Gastrocnemius medialis (tissue), 4 donors: ENCODE measurements at regions not wholly inside any gene's neighbourhood (a gene's known extent, or its start where the extent isn't known, plus 50 kb on each side); places are given as distances from the start of the nearest gene placed in this dataset.

Source experiments
- ATAC-seq, 2 donors: fragments of 150-250 bp; one replicate each; pipeline ENCODE4 v1.9.1; 2016
- DNase-seq, 2 donors: peaks; one replicate each; pipeline ENCODE4 v3.0.0-alpha.2; 2019
- H3K27ac ChIP-seq, 4 donors: fragments of 200-600 bp; sonication (generic); 1 replicate in 1 of 4; 2 replicates in 3 of 4; pipeline ENCODE4 v1.5.1; 2016 to 2018; ENCODE audit warnings: mild to moderate bottlenecking in 2 of 4, moderate library complexity in 1 of 4
- H3K27me3 ChIP-seq, 3 donors: fragments of 200-600 bp; sonication (generic) in 2 of 3; 1 replicate in 1 of 3; 2 replicates in 2 of 3; pipeline versions ENCODE4 v1.5.1 to v1.6.0; 2016 to 2019; ENCODE audit warnings: mild to moderate bottlenecking in 1 of 3, moderate library complexity in 1 of 3
- H3K36me3 ChIP-seq, 2 donors: fragments of 200-600 bp; sonication (generic) in 1 of 2; one replicate each; pipeline ENCODE4 v1.5.1; 2017 to 2018
- H3K4me1 ChIP-seq, 2 donors: fragments of 200-600 bp; sonication (generic) in 1 of 2; one replicate each; pipeline ENCODE4 v1.5.1; 2016 to 2017; ENCODE audit warnings: mild to moderate bottlenecking in 2 of 2
- H3K4me3 ChIP-seq, 4 donors: fragments of 200-600 bp; sonication (generic) in 3 of 4; 1 replicate in 1 of 4; 2 replicates in 3 of 4; pipeline ENCODE4 v1.5.1; 2016 to 2019; ENCODE audit warnings: mild to moderate bottlenecking in 2 of 4
- H3K9me3 ChIP-seq, 3 donors: fragments of 200-600 bp; sonication (generic) in 2 of 3; 1 replicate in 1 of 3; 2 replicates in 2 of 3; pipeline ENCODE4 v1.5.1; 2016 to 2019
- CTCF ChIP-seq, 5 experiments: fragments of 450-650 bp in 3 of 5; fragments of 200-600 bp in 2 of 5; sonication (generic) in 2 of 5; IDR thresholded peaks in 4 of 5; conservative IDR thresholded peaks in 1 of 5; 1 replicate in 4 of 5; 2 replicates in 1 of 5; pipeline ENCODE4 v1.5.1; 2016 to 2019; ENCODE audit warnings: antibody characterized with exemption in 5 of 5, mild to moderate bottlenecking in 3 of 5, moderate library complexity in 3 of 5
- POLR2A ChIP-seq, 2 donors: fragments of 450-650 bp; IDR thresholded peaks; one replicate each; pipeline ENCODE4 v1.6.1; 2017; ENCODE audit warnings: antibody characterized with exemption in 2 of 2, mild to moderate bottlenecking in 2 of 2, moderate library complexity in 2 of 2
- in situ Hi-C, 4 donors: fragments of 200-750 bp; cut with MboI; loops; one replicate each; pipeline versions ENCODE4 v1.15.0 to v1.8.0; 2017; ENCODE audit warnings: low sequenced_read_pairs in 4 of 4
- intact Hi-C: fragments of 100-400 bp; cut with DNase I; formaldehyde crosslinking; loops from one replicate; pipeline ENCODE4 v1.15.1; 2023; ENCODE audit warnings: low total_unique reads

- no peak for DNase-seq
- no peak for ATAC-seq
- H3K4me3 ChIP-seq = no peak overlapping the region
- H3K36me3 ChIP-seq = no peaks in the 10 kb centered on the region
- intact Hi-C loops (no loop called here), in situ Hi-C loops (no loop called here)
- H3K4me1 ChIP-seq = no peaks in the 10 kb centered on the region
- no peak for TF ChIP-seq CTCF (IDR thresholded peaks at IDR 0.05 in 4 of 5, conservative IDR thresholded peaks at IDR 0.05 in 1 of 5)
- H3K27ac ChIP-seq = no peak overlapping the region
- H3K27me3 ChIP-seq = no peaks in the 10 kb centered on the region
- no peaks in the 10 kb centered on the region for H3K9me3 ChIP-seq
Measured at GRCh38 chr3:127081001-127081720, 98.2 kb downstream of the PLXNA1 start.

- DNase-seq (no peak), ATAC-seq (no peak)
- TF ChIP-seq POLR2A (IDR thresholded peaks at IDR 0.05) (no peak), CTCF (IDR thresholded peaks at IDR 0.05 in 4 of 5, conservative IDR thresholded peaks at IDR 0.05 in 1 of 5) (no peak)
Measured at GRCh38 chr3:127082066-127082465, 99.2 kb downstream of the PLXNA1 start.

GRCh38 chr3:127083778-127084397 is 101.0 kb downstream of the PLXNA1 start:
- Histone ChIP-seq H3K36me3 (no peaks in the 10 kb centered on the region), H3K4me3 (no peak overlapping the region), H3K27ac (no peak overlapping the region), H3K27me3 (no peaks in the 10 kb centered on the region), H3K9me3 (no peaks in the 10 kb centered on the region), H3K4me1 (no peaks in the 10 kb centered on the region)
- no peak for ATAC-seq
- DNase-seq = no peak
- TF ChIP-seq CTCF (IDR thresholded peaks at IDR 0.05 in 4 of 5, conservative IDR thresholded peaks at IDR 0.05 in 1 of 5) (no peak), POLR2A (IDR thresholded peaks at IDR 0.05) (no peak)
- in situ Hi-C loops = no loop called here
- intact Hi-C loops = no loop called here

More at GRCh38 chr3:127082066-127082465, 99.2 kb downstream of the PLXNA1 start:
- H3K36me3 ChIP-seq = no peaks in the 10 kb centered on the region
- no peaks in the 10 kb centered on the region for H3K4me1 ChIP-seq
- H3K4me3 ChIP-seq = no peak overlapping the region
- no peak overlapping the region for H3K27ac ChIP-seq
- intact Hi-C loops = no loop called here
- H3K9me3 ChIP-seq = no peaks in the 10 kb centered on the region
- H3K27me3 ChIP-seq = no peaks in the 10 kb centered on the region
- in situ Hi-C loops = no loop called here

GRCh38 chr3:127084401-127084990 is 101.6 kb downstream of the PLXNA1 start:
- no peak overlapping the region for H3K27ac ChIP-seq
- no peaks in the 10 kb centered on the region for H3K4me1 ChIP-seq
- H3K4me3 ChIP-seq = no peak overlapping the region
- no peaks in the 10 kb centered on the region for H3K27me3 ChIP-seq
- H3K36me3 ChIP-seq = no peaks in the 10 kb centered on the region
- in situ Hi-C loops = no loop called here
- ATAC-seq (no peak), DNase-seq (no peak)
- TF ChIP-seq POLR2A (IDR thresholded peaks at IDR 0.05) (no peak), CTCF (IDR thresholded peaks at IDR 0.05 in 4 of 5, conservative IDR thresholded peaks at IDR 0.05 in 1 of 5) (no peak)
- H3K9me3 ChIP-seq = no peaks in the 10 kb centered on the region
- intact Hi-C loops = no loop called here
